Muscle of leg (tissue), 3 donors: ENCODE measurements at regions not wholly inside any gene's neighbourhood (a gene's known extent, or its start where the extent isn't known, plus 50 kb on each side); places are given as distances from the start of the nearest gene placed in this dataset.
A peak's percentile ranks its signal among the peaks of the same experiment; 100 is the strongest.

Experiments
- DNase-seq: peaks from one replicate; pipeline ENCODE4 v3.0.0; 2013
- H3K27ac ChIP-seq: one replicate; pipeline ENCODE4 v1.5.1; 2013; ENCODE audit warnings: mild to moderate bottlenecking, low read length, control low read depth
- H3K27me3 ChIP-seq: one replicate; pipeline ENCODE4 v1.6.1; 2013; ENCODE audit warnings: low read length; ENCODE audit not compliant: control insufficient read depth, insufficient read depth
- H3K36me3 ChIP-seq: one replicate; pipeline ENCODE4 v1.6.1; 2013; ENCODE audit warnings: low read length; ENCODE audit not compliant: control insufficient read depth, insufficient read depth
- H3K4me1 ChIP-seq: one replicate; pipeline ENCODE4 v1.6.1; 2013; ENCODE audit warnings: low read length; ENCODE audit not compliant: control insufficient read depth, insufficient read depth
- H3K4me3 ChIP-seq: one replicate; pipeline ENCODE4 v1.5.1; 2013; ENCODE audit warnings: low read length, control low read depth
- H3K9me3 ChIP-seq: replicated peaks from 2 replicates; pipeline ENCODE4 v1.6.1; 2013; ENCODE audit warnings: low read depth, low read length; ENCODE audit not compliant: control insufficient read depth
- WGBS: methylation state at CpG from one replicate; pipeline ENCODE4 v1.1.5; 2013; ENCODE audit warnings: missing lambda C conversion rate; ENCODE audit not compliant: insufficient coverage; 5-methylcytosine and 5-hydroxymethylcytosine counted together

GRCh38 chr5:103355579-103355978, 97.0 kb downstream of the MACIR start:
- 50% methylated on average over 1 of the region's 2 CpGs for WGBS

DNA sequence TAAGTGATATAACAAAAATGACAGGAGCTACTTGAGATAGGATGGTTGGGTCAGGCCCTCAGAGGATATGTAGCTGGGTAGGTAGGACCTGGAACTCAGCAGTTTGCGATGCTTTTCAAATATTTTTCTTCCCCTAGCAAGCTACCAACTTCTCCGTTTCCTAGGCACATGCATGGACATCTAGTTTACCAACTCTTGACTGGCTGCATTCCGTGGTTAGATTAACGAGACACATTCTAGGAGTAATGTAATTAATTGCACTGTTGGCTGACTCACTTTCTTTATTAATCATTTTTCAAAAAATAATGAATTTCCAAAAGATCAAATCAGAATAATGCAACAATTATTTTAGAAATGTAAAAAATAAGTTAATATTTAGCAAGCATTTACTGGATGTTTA, 95.9 kb downstream of the MACIR start:
- Histone ChIP-seq H3K4me3 (no peak overlapping the region), H3K4me1 (peaks cover 2% of the 10 kb centered on the region), H3K27me3 (no peaks in the 10 kb centered on the region), H3K27ac (no peak overlapping the region), H3K36me3 (no peaks in the 10 kb centered on the region), H3K9me3 (no peaks in the 10 kb centered on the region)
- no peak for DNase-seq
- no CpG with 5 or more reads among the region's 4 CpGs for WGBS

More at GRCh38 chr5:103355579-103355978, 97.0 kb downstream of the MACIR start:
- no peaks in the 10 kb centered on the region for H3K27me3 ChIP-seq
- H3K27ac ChIP-seq, result no peak overlapping the region
- H3K9me3 ChIP-seq, result no peaks in the 10 kb centered on the region
- H3K4me3 ChIP-seq, result no peak overlapping the region
- H3K36me3 ChIP-seq, result no peaks in the 10 kb centered on the region
- H3K4me1 ChIP-seq, result peaks cover 2% of the 10 kb centered on the region
- DNase-seq, result peak; percentile 6

GRCh38 chr5:103353581-103353980, 95.0 kb downstream of the MACIR start:
- Histone ChIP-seq H3K4me3 (no peak overlapping the region), H3K36me3 (no peaks in the 10 kb centered on the region), H3K27ac (no peak overlapping the region), H3K9me3 (no peaks in the 10 kb centered on the region), H3K4me1 (peaks cover 2% of the 10 kb centered on the region), H3K27me3 (no peaks in the 10 kb centered on the region)
- no CpG with 5 or more reads among the region's 1 CpG for WGBS
- DNase-seq, result no peak

GRCh38 chr5:103347716-103348423, 89.3 kb downstream of the MACIR start:
- Histone ChIP-seq H3K27ac (no peak overlapping the region), H3K9me3 (no peaks in the 10 kb centered on the region)
- WGBS, result 73% methylated on average over 2 of the region's 4 CpGs

DNA sequence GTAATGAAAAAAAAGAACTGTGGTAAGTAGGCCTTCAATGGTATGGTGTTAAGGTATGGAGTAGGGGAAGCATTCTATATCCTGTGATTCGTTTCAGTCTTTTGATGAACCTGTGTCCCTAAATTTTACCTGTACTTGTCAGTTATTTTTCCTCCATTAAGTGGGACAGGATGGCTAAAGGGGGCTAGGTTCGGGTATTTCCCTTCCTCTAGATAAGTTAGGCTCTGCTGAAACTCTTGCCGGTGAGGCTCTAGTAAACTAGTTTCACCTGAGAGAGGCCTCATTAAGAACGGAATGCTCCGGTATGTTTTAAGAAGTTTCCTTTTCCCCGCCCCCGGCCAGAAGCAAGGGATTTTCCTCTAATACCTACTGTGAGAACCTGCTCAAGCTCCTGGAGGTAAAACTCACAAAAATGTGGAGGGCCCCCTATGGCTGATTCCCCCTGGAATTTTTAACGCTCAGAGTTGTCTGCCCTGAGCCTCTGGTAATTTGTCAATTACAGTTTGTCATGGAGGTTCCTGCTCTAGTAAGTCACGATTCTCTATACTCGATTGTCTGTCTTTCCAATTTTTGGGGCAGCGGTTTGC, 87.7 kb downstream of the MACIR start:
- Histone ChIP-seq H3K4me3 (no peak overlapping the region), H3K4me1 (no peaks in the 10 kb centered on the region), H3K9me3 (no peaks in the 10 kb centered on the region), H3K27ac (no peak overlapping the region), H3K27me3 (no peaks in the 10 kb centered on the region), H3K36me3 (no peaks in the 10 kb centered on the region)
- WGBS, result 50% methylated on average over 1 of the region's 11 CpGs
- no peak for DNase-seq

More at GRCh38 chr5:103347716-103348423, 89.3 kb downstream of the MACIR start:
- no peaks in the 10 kb centered on the region for H3K27me3 ChIP-seq
- H3K4me1 ChIP-seq, result no peaks in the 10 kb centered on the region
- H3K4me3 ChIP-seq, result no peak overlapping the region
- DNase-seq, result no peak
- no peaks in the 10 kb centered on the region for H3K36me3 ChIP-seq

DNA sequence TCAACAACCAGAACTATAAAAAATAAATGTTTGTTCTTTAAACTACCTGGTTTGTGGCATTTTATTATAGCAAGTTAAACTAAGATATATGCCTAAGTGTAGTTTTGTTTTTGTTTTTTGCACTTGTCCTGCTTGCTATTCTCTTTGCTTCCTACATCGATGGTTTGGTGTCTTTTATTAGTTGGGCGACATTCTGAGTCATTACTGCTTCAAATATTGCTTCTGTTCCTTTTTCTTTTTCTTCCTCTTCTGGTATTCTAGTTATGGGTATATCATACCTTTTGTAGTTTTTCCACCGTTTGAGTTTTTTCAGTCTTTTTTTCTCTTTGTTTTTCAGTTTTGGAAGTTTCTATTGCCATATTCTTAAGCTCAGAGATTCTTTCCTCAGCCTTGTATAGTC, 86.9 kb downstream of the MACIR start:
- DNase-seq, result no peak
- Histone ChIP-seq H3K36me3 (no peaks in the 10 kb centered on the region), H3K9me3 (no peaks in the 10 kb centered on the region), H3K4me1 (no peaks in the 10 kb centered on the region), H3K27ac (no peak overlapping the region), H3K27me3 (no peaks in the 10 kb centered on the region), H3K4me3 (no peak overlapping the region)
- no CpG with 5 or more reads among the region's 3 CpGs for WGBS

DNA sequence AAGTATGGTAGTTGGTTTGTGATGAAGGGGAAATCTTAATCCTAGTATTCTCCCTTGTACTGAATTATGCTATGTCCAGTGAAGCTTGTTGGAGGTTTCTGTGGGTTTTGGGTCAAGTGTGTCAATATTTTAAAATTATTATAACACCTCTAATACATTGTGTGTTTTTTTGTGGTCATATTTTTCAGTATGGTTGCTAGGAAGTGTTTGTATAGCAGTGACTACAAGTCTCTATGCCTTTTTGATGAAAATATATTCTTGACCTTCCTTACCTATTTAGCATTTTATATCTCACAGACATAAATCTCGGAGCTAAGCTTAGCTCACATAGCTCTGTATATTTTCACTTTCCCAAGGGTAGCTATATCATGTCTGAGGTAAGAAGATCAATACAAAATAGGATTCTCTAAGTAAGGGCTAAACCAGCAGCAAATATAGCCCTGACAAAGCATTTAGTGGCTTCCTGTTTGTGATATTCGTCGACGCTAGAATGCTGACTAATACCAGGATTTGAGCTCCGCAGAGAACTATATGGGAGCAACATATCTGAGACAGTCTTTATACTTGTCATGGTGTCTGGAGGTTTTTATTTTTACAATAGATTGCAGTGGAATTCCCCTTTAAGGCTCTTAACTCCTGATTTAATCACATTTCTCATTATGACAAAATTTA, 82.3 kb downstream of the MACIR start:
- Histone ChIP-seq H3K4me3 (no peak overlapping the region), H3K9me3 (no peaks in the 10 kb centered on the region), H3K36me3 (no peaks in the 10 kb centered on the region), H3K27ac (no peak overlapping the region), H3K27me3 (no peaks in the 10 kb centered on the region), H3K4me1 (no peaks in the 10 kb centered on the region)
- peak; percentile 28 for DNase-seq
- WGBS, result no CpG with 5 or more reads among the region's 5 CpGs

DNA sequence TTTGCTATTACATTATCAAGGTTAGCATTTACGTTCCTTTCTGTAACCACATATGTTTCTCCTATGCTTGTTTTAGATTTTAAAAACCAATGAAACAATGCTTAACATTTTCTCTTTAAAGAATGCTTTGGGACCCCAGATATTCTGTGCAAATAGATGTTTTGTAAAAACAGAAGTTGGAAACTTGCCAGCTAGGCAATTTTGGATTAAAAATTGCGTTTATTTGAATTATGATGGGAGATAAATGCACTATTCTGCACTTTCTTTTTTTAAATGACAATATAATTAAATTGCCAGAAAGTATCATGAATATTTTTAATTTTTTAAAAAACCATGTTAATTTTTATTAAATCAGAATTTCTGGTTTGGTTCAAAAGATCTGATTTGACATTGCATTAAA, 81.6 kb downstream of the MACIR start:
- no peaks in the 10 kb centered on the region for H3K4me1 ChIP-seq
- H3K27ac ChIP-seq, result no peak overlapping the region
- DNase-seq, result no peak
- WGBS, result no CpG with 5 or more reads among the region's 2 CpGs
- H3K9me3 ChIP-seq, result no peaks in the 10 kb centered on the region
- no peaks in the 10 kb centered on the region for H3K36me3 ChIP-seq
- H3K27me3 ChIP-seq, result no peaks in the 10 kb centered on the region
- no peak overlapping the region for H3K4me3 ChIP-seq

- no peak overlapping the region for H3K4me3 ChIP-seq
- no peak overlapping the region for H3K27ac ChIP-seq
- WGBS, result 88% methylated on average over 1 of the region's 2 CpGs
- H3K4me1 ChIP-seq, result no peaks in the 10 kb centered on the region
- no peaks in the 10 kb centered on the region for H3K9me3 ChIP-seq
- H3K36me3 ChIP-seq, result no peaks in the 10 kb centered on the region
- no peaks in the 10 kb centered on the region for H3K27me3 ChIP-seq
- no peak for DNase-seq
Measured at GRCh38 chr5:103336941-103337340, 78.4 kb downstream of the MACIR start.

DNA sequence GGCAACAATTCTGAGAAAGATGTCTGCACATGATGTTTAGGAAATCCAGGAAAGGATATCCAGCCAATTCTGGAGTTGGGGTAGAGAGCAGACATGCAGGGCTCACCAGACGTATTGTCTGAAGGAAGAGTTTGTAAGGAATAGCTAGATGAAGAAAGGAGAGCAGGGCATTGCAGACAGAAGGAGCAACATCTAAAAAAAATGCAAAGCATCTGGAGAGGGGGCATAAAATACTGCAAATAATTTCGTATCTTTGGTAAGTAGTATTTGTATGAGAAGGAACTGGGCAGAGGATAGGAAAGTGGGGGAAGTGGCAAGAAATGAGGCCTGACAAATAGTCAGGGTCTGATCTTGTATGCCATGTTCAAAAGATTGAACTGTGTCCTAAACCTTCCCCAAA, 74.8 kb downstream of the MACIR start:
- no peak overlapping the region for H3K4me3 ChIP-seq
- H3K9me3 ChIP-seq, result no peaks in the 10 kb centered on the region
- DNase-seq, result no peak
- H3K27ac ChIP-seq, result no peak overlapping the region
- WGBS, result 65% methylated on average over 2 of the region's 2 CpGs
- H3K4me1 ChIP-seq, result no peaks in the 10 kb centered on the region
- H3K27me3 ChIP-seq, result no peaks in the 10 kb centered on the region
- no peaks in the 10 kb centered on the region for H3K36me3 ChIP-seq
